Activated CD4-positive, alpha-beta T cell treated with anti-CD3 and anti-CD28 coated beads, Interleukin-2, amount 50 U/mL, for 48 hours (primary cell): ENCODE measurements at regions not wholly inside any gene's neighbourhood (a gene's known extent, or its start where the extent isn't known, plus 50 kb on each side); places are given as distances from the start of the nearest gene placed in this dataset.

Experiments
- DNase-seq, 2 experiments: peaks; one replicate each; pipeline ENCODE4 v3.0.0-alpha.2; 2020

DNA sequence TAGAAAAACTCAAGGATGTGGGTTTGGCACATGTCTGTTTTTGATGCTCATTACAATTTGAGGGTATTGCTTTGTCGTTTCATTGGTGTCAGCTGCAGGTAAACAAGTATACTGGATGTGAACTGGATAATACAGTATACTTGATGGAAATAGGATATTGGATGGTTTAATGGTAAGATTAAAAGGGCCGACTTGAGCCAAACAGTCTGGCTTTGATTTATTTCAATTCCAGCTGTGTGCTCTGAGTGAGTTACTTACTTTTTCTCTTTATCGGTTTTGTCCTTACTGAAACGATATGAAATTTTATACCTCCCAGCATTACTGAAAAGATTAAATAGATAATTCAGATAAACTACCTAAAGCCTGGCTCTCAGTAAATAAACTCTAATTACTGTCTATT is 227.6 kb downstream of the ASXL3 start:
- DNase-seq, result no peak

DNA sequence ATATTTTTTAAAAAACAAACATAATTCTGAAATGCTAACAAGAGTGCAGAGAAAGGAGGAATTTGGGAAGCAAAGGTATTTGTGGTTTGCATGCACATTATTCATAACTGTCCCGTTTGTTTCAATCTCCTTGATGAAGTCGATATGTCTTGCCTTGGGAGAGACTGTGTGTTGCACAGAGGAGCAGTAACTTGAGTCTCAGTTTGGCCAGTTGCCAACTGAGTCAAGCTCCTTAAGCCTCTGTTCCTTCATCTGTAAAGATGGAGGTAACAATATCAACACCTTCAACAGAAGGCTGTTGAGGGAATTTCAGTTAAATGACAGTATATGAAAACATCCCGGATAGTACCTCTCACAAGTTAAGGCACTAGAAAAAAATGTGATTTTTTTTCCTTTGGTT is 226.2 kb downstream of the ASXL3 start:
- DNase-seq, result no peak

DNA sequence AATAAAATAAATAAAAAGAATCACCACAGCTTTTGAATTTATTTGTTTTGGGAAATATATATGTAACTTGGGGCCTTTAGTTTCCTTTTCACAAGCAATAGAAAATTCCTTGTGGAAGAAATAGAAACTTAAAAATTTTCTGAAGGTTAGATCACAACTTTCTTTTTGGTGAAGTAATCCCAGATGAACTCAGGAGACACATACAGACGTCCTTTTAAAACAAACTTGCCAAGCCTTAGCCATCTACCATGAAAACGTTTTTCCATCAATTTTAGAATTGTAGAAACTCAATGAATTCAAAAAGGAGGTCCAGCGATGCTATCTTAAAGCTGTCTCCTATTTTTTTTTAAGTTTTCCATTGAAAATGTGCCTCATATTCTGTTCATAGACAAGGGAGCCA is 225.6 kb downstream of the ASXL3 start:
- DNase-seq, result no peak

DNA sequence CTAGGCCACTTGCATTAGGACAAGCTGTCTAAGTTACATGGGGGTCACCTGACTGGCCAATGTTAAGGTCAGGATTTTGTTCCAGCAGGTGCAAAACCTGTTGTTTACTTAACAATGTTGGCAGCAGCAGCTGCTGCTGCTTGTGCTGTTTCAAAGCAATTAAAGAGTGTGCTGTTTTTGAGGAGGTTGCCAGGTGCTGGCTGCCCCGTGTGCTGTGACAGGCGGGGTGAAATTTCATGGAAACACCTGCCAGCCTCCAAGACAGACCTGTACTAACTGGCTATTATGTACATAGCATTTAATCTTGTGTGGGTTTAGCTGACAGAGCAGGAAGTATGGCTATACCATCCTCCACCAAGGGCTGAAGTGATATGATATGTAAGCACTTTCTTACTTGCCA is 224.9 kb downstream of the ASXL3 start:
- no peak for DNase-seq
